ENCODE measurements at regions not wholly inside any gene's neighbourhood (a gene's known extent, or its start where the extent isn't known, plus 50 kb on each side); places are given as distances from the start of the nearest gene placed in this dataset.

DNA sequence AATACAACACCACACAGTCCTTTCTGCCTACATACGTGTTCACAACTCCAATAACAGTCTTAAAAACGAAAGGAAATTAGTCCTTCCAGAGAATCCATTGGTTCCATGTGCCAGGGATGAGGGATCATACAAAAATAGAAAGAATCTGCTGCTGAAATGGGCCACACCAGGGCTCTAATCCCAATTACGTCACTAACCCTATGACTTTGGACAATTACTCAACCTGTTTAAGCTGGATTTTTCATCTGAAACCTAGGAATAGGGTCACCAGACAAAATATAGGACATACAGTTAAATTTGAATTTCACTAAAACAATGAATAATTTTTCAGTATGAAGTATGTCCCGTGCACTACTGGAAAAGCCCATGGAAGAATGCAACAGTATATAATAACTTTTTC is 264.7 kb downstream of the YTHDC2 start:
- TF ChIP-seq, protein P1, sequence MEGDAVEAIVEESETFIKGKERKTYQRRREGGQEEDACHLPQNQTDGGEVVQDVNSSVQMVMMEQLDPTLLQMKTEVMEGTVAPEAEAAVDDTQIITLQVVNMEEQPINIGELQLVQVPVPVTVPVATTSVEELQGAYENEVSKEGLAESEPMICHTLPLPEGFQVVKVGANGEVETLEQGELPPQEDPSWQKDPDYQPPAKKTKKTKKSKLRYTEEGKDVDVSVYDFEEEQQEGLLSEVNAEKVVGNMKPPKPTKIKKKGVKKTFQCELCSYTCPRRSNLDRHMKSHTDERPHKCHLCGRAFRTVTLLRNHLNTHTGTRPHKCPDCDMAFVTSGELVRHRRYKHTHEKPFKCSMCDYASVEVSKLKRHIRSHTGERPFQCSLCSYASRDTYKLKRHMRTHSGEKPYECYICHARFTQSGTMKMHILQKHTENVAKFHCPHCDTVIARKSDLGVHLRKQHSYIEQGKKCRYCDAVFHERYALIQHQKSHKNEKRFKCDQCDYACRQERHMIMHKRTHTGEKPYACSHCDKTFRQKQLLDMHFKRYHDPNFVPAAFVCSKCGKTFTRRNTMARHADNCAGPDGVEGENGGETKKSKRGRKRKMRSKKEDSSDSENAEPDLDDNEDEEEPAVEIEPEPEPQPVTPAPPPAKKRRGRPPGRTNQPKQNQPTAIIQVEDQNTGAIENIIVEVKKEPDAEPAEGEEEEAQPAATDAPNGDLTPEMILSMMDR (IDR thresholded peaks at IDR 0.05 in 4 of 5, conservative IDR thresholded peaks at IDR 0.05 in 1 of 5), result no peak
- no peak for TF ChIP-seq POLR2A (IDR thresholded peaks at IDR 0.05)
